ENCODE measurements at regions not wholly inside any gene's neighbourhood (a gene's known extent, or its start where the extent isn't known, plus 50 kb on each side); places are given as distances from the start of the nearest gene placed in this dataset.
"Not testable (repeated sequence)": the region's sequence is repeated elsewhere in the genome, so short reads cannot be mapped to it uniquely, and the experiment has no call there.

- peak; percentile 12 for DNase-seq (ENCODE audit: low spot score)
Measured at GRCh38 chr1:100597061-100597741, 59.3 kb downstream of the GPR88 start.

GRCh38 chr1:100597784-100598183 lies 59.8 kb downstream of the GPR88 start:
- DNase-seq (ENCODE audit: low spot score): no peak

GRCh38 chr1:100600377-100600776 lies 62.4 kb downstream of the GPR88 start:
- DNase-seq (ENCODE audit: low spot score): not testable (repeated sequence)

- DNase-seq (ENCODE audit: low spot score): not testable (repeated sequence)
Measured at GRCh38 chr1:100602028-100602427, 64.1 kb downstream of the GPR88 start.

GRCh38 chr1:100604372-100604771 lies 66.4 kb downstream of the GPR88 start:
- no peak for DNase-seq (ENCODE audit: low spot score)

GRCh38 chr1:100606438-100606837 lies 68.5 kb downstream of the GPR88 start:
- peak; percentile 11 for DNase-seq (ENCODE audit: low spot score)

GRCh38 chr1:100607628-100608240 lies 69.8 kb downstream of the GPR88 start:
- DNase-seq (ENCODE audit: low spot score): no peak

GRCh38 chr1:100609849-100610248 lies 71.9 kb downstream of the GPR88 start:
- no peak for DNase-seq (ENCODE audit: low spot score)

- DNase-seq (ENCODE audit: low spot score): no peak
Measured at GRCh38 chr1:100611086-100611485, 73.1 kb downstream of the GPR88 start.

GRCh38 chr1:100612540-100612939 lies 74.6 kb downstream of the GPR88 start:
- no peak for DNase-seq (ENCODE audit: low spot score)

- no peak for DNase-seq (ENCODE audit: low spot score)
Measured at GRCh38 chr1:100613817-100614559, 76.0 kb downstream of the GPR88 start.

- no peak for DNase-seq (ENCODE audit: low spot score)
Measured at GRCh38 chr1:100614570-100614969, 76.6 kb downstream of the GPR88 start.

GRCh38 chr1:100615686-100616085 lies 77.7 kb downstream of the GPR88 start:
- DNase-seq (ENCODE audit: low spot score): no peak

- DNase-seq (ENCODE audit: low spot score): no peak
Measured at GRCh38 chr1:100616121-100616621, 78.2 kb downstream of the GPR88 start.

- DNase-seq (ENCODE audit: low spot score): no peak
Measured at GRCh38 chr1:100622037-100622436, 84.1 kb downstream of the GPR88 start.

GRCh38 chr1:100622506-100622905 lies 84.6 kb downstream of the GPR88 start:
- DNase-seq (ENCODE audit: low spot score): no peak

- no peak for DNase-seq (ENCODE audit: low spot score)
Measured at GRCh38 chr1:100622966-100623762, 85.2 kb downstream of the GPR88 start.

GRCh38 chr1:100624886-100625610 lies 87.1 kb downstream of the GPR88 start:
- DNase-seq (ENCODE audit: low spot score): no peak

- DNase-seq (ENCODE audit: low spot score): no peak
Measured at GRCh38 chr1:100626397-100626796, 88.5 kb downstream of the GPR88 start.

GRCh38 chr1:100627054-100627716 lies 89.2 kb downstream of the GPR88 start:
- no peak for DNase-seq (ENCODE audit: low spot score)

- DNase-seq (ENCODE audit: low spot score): no peak
Measured at GRCh38 chr1:100627936-100628335, 90.0 kb downstream of the GPR88 start.

All from SW480 (cell line).